ENCODE measurements at regions not wholly inside any gene's neighbourhood (a gene's known extent, or its start where the extent isn't known, plus 50 kb on each side); places are given as distances from the start of the nearest gene placed in this dataset.
"Not testable (repeated sequence)": the region's sequence is repeated elsewhere in the genome, so short reads cannot be mapped to it uniquely, and the experiment has no call there.

DNA sequence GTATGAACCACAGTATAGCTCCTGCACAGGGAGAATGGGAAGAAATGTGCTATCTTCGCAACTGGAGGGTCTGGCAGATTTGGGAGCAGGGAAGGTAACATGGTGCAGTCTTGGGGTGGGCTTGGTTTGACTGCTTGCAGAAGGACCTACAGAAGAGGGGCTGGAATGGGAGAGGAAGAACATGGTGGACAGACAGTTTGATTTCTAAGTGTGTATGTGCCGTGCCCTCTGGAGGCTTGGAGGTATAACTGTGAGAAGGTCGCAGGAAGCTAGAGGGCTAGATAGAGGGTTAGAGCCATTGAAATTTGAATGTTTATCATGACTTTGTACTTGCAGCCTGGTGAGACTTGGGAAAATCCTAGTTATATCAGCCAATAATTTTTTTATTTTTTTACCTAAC is 169.2 kb downstream of the SQOR start:
- no peak for DNase-seq (ENCODE audit: low read depth)

GRCh38 chr15:45810201-45810600 is 175.4 kb downstream of the SQOR start:
- peak; percentile 9 for DNase-seq (ENCODE audit: low read depth)

DNA sequence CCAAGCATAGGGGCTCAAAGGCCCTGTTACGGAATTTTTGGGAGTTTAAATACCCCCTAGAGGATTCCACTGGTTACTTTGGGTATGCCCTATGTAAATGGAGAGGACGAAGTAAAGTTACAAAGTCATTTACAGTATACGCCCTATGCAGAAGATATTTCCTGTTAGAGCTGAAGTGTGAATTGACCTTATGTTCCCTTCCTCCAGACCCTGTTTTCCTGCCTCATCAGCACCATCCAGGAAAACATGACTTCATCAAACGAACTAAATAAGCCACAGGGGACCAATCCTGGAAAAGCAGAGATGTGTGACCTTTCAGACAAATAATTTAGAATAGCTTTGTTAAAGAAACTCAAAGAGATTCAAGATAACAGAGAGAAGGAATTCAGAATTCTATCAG is 177.4 kb downstream of the SQOR start:
- no peak for DNase-seq (ENCODE audit: low read depth)

- not testable (repeated sequence) for DNase-seq (ENCODE audit: low read depth)
Observed at GRCh38 chr15:45817578-45817977, 182.7 kb downstream of the SQOR start.

- no peak for DNase-seq (ENCODE audit: low read depth)
Observed at GRCh38 chr15:45821390-45821789, 186.6 kb downstream of the SQOR start.

GRCh38 chr15:45822968-45823367 is 188.1 kb downstream of the SQOR start:
- DNase-seq (ENCODE audit: low read depth) = not testable (repeated sequence)

- no peak for DNase-seq (ENCODE audit: low read depth)
Observed at GRCh38 chr15:45827275-45827674, 192.4 kb downstream of the SQOR start.

- DNase-seq (ENCODE audit: low read depth) = no peak
Observed at GRCh38 chr15:45827766-45828165, 192.9 kb downstream of the SQOR start.

DNA sequence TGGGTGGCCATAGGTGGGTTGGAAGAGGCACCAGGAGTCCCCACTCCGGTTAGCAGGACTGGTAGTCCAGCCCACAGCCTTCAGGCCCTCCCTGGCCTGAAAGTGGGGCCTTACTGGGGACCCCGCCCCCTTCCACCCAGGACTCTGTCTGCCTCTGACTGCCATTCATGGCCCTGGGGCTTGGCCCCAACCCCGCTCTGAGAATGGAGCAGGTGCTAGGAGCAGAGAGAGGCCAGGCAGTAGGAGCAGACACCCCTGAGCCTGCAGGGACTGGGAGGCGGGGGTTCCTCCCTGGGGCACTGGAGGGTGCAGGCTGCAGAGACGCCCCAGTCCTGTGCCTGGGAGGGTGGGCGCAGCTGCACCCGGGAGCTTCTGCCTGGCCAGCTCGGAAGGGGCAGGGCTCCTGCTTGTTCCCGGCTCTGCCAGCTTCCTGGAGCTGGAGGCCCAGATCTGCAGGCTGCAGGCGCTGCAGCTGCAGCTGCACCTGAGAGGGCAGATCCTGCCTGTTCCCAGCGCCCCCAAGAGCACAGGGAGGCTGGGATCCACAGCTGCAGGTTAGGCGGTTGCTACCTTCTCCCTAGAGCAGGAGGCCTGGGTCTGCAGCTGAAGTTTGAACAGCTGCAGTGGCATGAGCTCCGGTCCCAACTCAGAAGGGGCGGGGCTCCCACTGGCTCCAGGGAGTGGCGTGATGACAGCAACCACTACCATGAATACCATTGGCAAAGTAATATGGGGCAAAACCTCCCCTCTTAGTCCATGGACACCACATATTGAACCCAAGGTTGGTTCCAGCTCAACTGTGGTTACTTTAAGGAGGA is 194.7 kb downstream of the SQOR start:
- peak; percentile 5 for DNase-seq (ENCODE audit: low read depth)

DNA sequence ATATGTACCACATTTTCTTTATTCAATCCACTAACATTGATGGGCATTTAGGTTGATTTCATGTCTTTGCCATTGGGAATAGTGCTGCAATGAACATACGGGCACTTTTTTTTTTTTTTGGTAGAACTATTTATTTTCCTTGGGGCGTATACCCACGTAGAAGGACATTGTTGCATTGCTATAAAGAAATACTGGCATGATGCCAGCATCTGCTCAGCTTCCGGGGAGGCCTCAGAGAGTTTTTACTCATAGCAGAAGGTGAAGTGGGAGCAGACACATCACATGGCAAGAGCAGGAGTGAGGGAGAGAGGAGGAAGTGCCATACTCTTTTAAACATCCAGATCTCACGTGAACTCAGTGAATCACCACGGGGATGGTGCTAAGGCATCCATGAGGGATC is 197.0 kb downstream of the SQOR start:
- DNase-seq (ENCODE audit: low read depth) = no peak

DNA sequence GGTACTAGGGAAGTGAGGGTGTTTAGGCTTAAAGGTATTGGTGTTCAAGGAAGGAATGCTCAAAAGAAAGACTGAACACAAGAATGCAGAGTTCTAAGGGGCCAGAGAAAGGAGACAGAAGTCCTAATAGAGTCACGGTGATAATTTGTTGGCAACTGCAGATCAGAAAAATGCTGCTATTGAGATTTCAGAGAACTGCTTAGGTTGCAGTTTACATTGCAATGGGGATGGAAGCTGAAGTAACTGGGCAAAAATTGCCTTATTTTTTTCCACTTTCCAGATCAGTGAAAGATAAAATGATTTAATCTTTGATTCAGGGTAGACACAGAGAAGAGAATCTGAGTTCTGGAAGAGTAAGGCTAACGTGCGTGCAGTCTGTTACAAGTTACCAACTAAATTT is 199.8 kb downstream of the SQOR start:
- DNase-seq (ENCODE audit: low read depth) = no peak

GRCh38 chr15:45842151-45842550 is 207.3 kb downstream of the SQOR start:
- DNase-seq (ENCODE audit: low read depth) = no peak

- DNase-seq (ENCODE audit: low read depth) = no peak
Observed at GRCh38 chr15:45847645-45848044, 212.8 kb downstream of the SQOR start.

- no peak for DNase-seq (ENCODE audit: low read depth)
Observed at GRCh38 chr15:45849136-45849535, 214.3 kb downstream of the SQOR start.

DNA sequence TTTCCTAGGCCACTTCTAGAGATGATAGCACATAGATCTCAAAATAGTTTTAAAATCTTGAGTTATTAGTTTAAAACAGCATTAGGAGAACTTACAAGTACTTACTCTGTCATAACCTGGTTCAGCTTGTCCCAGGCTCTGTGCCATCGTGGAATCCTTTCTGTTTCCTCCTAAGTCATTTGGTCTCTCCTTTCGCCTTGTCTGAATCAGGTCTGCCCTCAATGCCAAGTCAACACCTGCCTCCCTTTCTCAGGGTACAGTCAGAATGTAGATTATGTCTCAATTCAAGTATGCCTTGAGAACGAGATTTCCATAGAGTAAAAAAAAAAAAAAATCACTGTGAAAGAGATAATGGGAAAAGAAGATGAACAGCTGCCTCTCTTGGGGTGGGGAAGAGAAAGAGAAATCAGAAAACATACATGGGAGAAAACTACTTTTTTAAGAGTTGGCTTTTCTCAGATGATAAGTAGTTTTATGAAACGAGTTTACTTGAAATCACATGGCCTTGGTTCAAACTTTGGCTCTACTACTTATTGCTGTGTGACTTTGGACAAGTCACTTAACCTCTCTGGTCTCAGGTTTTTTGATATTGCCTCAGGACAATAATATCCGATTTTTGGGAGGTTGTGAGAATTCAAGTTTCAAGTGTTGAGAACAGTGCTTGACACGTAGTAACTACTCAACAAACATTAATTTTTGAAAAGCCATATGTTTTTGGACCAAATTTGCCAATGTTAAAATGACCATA is 219.8 kb downstream of the SQOR start:
- DNase-seq (ENCODE audit: low read depth) = no peak

DNA sequence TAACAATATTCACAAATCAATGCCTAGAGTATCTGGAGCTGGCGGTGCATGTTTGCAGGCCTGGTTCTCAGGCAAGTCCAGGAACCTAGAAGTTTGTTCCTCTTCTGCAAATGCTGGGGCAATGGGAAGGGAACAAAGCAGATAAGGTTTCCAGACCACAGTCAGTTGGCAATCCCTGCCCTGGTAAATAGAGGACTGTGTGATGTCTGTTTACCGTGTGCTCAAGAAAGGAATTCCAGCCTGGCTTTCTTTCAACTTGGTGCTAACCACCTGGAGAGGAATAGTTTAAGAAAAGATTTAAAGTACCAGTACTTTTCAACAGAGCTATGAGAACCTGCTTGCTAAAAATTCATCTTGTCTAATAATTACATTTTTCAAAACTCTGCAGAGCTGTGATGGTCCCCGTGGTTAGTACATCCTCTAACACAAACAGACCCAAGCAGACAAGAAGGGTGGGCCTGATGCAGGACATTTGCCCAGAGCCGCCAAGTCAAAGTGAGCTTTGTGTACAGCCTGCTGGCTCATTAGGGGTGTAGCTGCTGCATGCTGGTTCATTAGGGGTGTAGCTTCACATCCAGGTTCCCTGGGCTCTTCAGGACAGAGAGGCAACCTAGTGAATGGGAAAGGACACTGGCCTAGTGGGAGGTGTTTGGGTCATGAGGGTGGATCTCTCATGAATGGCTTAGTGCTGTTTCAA is 220.5 kb downstream of the SQOR start:
- DNase-seq (ENCODE audit: low read depth) = no peak

DNA sequence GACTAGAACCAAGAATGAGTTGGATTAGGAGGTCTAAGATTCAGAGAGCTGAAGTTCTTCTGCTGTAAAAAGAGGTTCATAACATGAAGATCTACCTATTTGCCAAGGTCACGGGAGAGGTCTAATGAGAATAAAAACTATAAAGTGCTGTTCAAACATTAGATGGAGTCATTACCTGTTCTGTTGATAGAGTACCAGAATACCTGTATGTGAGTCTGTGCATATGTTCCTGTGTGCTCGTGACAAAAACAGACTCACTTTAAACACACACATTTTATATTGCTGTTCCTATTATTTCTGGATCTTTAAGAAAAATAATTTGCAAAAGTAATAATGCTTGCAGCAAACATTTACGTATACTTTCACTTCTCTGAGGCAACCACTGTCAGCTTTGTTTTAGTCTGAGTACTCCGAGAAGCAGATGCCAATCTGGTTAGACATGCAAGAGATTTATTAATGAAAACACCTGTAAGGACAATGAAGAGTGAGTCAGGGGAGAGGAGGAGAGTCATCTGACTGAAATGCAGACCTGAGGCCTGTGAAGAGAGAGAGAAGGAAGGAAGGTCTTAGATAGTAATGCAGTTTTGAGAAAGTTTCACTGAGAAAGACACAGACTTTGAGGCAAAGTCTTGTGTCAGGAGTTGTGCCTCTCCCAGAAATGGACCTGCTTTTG is 221.2 kb downstream of the SQOR start:
- no peak for DNase-seq (ENCODE audit: low read depth)

DNA sequence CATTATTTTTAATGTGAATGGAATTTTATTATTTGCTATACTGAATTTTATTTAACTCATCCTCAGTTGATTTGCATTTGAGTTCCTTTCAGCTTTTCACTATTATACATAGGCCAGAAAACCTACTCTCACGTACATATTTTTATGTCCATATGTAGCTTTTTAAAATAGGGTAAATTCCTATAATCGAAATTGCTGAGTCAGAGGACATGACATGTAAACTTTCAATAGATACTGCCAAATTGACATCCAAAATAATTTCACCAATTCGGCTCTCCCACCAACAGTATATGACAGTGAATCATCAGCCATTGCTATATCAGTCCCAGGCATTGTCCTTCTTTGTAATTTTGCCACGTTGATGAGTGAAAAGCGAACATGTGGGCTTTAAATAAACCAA is 222.5 kb downstream of the SQOR start:
- DNase-seq (ENCODE audit: low read depth) = no peak

- DNase-seq (ENCODE audit: low read depth) = no peak
Observed at GRCh38 chr15:45858491-45858890, 223.7 kb downstream of the SQOR start.

DNA sequence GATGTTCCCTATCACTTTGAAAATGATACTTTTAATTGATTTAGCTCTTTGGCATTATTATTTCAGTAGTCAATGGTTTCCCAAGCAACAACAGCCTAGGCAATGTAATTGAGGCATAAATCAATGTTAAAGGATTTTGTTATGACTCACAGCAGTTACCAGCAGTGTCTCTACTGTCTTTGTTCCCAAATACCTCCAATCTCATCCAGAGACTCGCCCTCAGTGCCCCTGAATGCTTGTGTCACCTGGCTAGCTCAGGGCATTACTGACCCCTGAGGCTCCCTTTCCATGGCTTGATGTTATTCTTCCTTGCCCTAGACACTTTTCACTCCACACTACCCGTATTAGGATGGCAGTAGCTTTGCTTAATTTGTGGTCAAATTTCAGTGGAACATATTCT is 227.2 kb downstream of the SQOR start:
- no peak for DNase-seq (ENCODE audit: low read depth)

DNA sequence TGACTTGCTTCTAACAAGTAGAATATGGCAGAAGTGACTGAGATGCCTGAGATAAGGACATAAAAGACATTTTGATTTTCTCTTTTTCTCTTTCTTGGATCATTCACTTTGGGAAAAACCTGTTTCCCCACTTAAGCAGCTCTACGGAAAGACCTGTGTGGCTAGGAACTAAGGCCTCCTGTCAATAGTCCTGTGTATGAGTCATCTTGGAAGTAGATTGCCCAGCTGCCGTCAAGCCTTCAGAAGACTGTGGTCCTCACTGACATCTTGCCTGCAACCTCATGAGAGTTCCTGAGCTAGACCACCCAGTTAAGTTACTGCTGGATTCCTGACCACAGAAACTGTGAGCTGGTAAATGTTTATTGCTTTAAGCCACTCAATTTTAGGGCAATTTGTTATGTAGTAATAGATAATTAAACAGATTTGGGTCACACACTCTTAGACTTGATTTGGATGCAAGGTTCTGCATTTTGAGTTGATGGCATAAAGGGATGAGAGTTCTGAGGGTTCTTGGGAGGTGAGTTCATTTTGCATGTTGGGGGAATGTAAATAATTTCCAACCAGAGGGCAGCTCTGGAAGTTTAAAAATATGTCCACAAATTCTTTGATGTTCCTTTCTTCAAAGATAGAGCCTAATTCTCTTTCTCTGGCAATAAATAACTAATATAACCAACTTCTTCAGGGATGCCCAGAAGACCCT is 229.2 kb downstream of the SQOR start:
- no peak for DNase-seq (ENCODE audit: low read depth)
